ENCODE measurements at regions not wholly inside any gene's neighbourhood (a gene's known extent, or its start where the extent isn't known, plus 50 kb on each side); places are given as distances from the start of the nearest gene placed in this dataset.

- no peak for DNase-seq (ENCODE audit: low read depth)
- no peak overlapping the region for H3K4me3 ChIP-seq (ENCODE audit: low read depth, low read length)
- TF ChIP-seq CTCF (IDR thresholded peaks at IDR 0.05; ENCODE audit: low read depth, low read length, missing control alignments), result no peak
Observed at GRCh38 chr5:136698970-136699369, 333.6 kb upstream of the TRPC7 start.

- no peak for TF ChIP-seq CTCF (IDR thresholded peaks at IDR 0.05; ENCODE audit: low read depth, low read length, missing control alignments)
Observed at GRCh38 chr5:136694258-136694657, 328.9 kb upstream of the TRPC7 start.

GRCh38 chr5:136689552-136689951 lies 324.2 kb upstream of the TRPC7 start:
- no peak overlapping the region for H3K4me3 ChIP-seq (ENCODE audit: low read depth, low read length)
- DNase-seq (ENCODE audit: low read depth), result no peak
- TF ChIP-seq CTCF (IDR thresholded peaks at IDR 0.05; ENCODE audit: low read depth, low read length, missing control alignments), result no peak

More at GRCh38 chr5:136694258-136694657, 328.9 kb upstream of the TRPC7 start:
- DNase-seq (ENCODE audit: low read depth), result no peak
- H3K4me3 ChIP-seq (ENCODE audit: low read depth, low read length), result no peak overlapping the region

- H3K4me3 ChIP-seq (ENCODE audit: low read depth, low read length), result no peak overlapping the region
- no peak for DNase-seq (ENCODE audit: low read depth)
- TF ChIP-seq CTCF (IDR thresholded peaks at IDR 0.05; ENCODE audit: low read depth, low read length, missing control alignments), result peak; percentile 53
Observed at GRCh38 chr5:136686192-136686872, 321.0 kb upstream of the TRPC7 start.

- H3K4me3 ChIP-seq (ENCODE audit: low read depth, low read length), result no peak overlapping the region
- no peak for TF ChIP-seq CTCF (IDR thresholded peaks at IDR 0.05; ENCODE audit: low read depth, low read length, missing control alignments)
- no peak for DNase-seq (ENCODE audit: low read depth)
Observed at GRCh38 chr5:136682986-136683385, 317.6 kb upstream of the TRPC7 start.

- no peak for DNase-seq (ENCODE audit: low read depth)
- no peak overlapping the region for H3K4me3 ChIP-seq (ENCODE audit: low read depth, low read length)
- TF ChIP-seq CTCF (IDR thresholded peaks at IDR 0.05; ENCODE audit: low read depth, low read length, missing control alignments), result no peak
Observed at GRCh38 chr5:136679233-136679632, 313.9 kb upstream of the TRPC7 start.

- no peak overlapping the region for H3K4me3 ChIP-seq (ENCODE audit: low read depth, low read length)
- no peak for TF ChIP-seq CTCF (IDR thresholded peaks at IDR 0.05; ENCODE audit: low read depth, low read length, missing control alignments)
- DNase-seq (ENCODE audit: low read depth), result no peak
Observed at GRCh38 chr5:136677217-136677616, 311.9 kb upstream of the TRPC7 start.
